Calu3 (cell line): ENCODE measurements at regions not wholly inside any gene's neighbourhood (a gene's known extent, or its start where the extent isn't known, plus 50 kb on each side); places are given as distances from the start of the nearest gene placed in this dataset.

ENCODE experiments used
- BruUV-seq: library from RNA; stranded (reverse); fragments of 400-500 nt; replicated peaks from 2 replicates; lab custom pipeline; 2021; lab: Mats Ljungman, UMichigan
- CTCF ChIA-PET: fragments of 300-600 bp; sonication (Branson Sonifier 250); formaldehyde crosslinking; loops from one replicate; lab custom pipeline; 2022; ENCODE audit warnings: antibody characterized with exemption; lab: Charles Lee
- DNase-seq: peaks from one replicate; pipeline ENCODE4 v3.0.0; 2022
- H3K27ac Mint-ChIP-seq: one replicate; pipeline ENCODE4 v1.8.0; 2022; ENCODE audit warnings: mixed read lengths; ENCODE audit not compliant: unreplicated experiment
- H3K27me3 Mint-ChIP-seq: one replicate; pipeline ENCODE4 v1.8.0; 2022; ENCODE audit warnings: mixed read lengths; ENCODE audit not compliant: unreplicated experiment
- H3K36me3 Mint-ChIP-seq: one replicate; pipeline ENCODE4 v1.8.0; 2022; ENCODE audit warnings: mild to moderate bottlenecking, moderate library complexity, mixed read lengths; ENCODE audit not compliant: insufficient read depth, unreplicated experiment
- H3K4me1 Mint-ChIP-seq: one replicate; pipeline ENCODE4 v1.8.0; 2022; ENCODE audit warnings: mild to moderate bottlenecking, low read depth, mixed read lengths; ENCODE audit not compliant: unreplicated experiment
- H3K4me3 Mint-ChIP-seq: one replicate; pipeline ENCODE4 v1.8.0; 2022; ENCODE audit warnings: mild to moderate bottlenecking, low read depth, moderate library complexity, mixed read lengths; ENCODE audit not compliant: unreplicated experiment
- H3K9me3 Mint-ChIP-seq: one replicate; pipeline ENCODE4 v1.8.0; 2022; ENCODE audit warnings: low read depth, mixed read lengths; ENCODE audit not compliant: unreplicated experiment
- intact Hi-C: fragments of 100-400 bp; cut with micrococcal nuclease; formaldehyde crosslinking; loops from one replicate; pipeline ENCODE4 v1.10.0; 2022; ENCODE audit not compliant: unreplicated experiment
- TF ChIP-seq, protein P1 (sequence below): fragments of 200-600 bp; IDR thresholded peaks from one replicate; pipeline ENCODE4 v1.8.0; 2022; ENCODE audit warnings: antibody characterized with exemption; ENCODE audit not compliant: unreplicated experiment

DNA sequence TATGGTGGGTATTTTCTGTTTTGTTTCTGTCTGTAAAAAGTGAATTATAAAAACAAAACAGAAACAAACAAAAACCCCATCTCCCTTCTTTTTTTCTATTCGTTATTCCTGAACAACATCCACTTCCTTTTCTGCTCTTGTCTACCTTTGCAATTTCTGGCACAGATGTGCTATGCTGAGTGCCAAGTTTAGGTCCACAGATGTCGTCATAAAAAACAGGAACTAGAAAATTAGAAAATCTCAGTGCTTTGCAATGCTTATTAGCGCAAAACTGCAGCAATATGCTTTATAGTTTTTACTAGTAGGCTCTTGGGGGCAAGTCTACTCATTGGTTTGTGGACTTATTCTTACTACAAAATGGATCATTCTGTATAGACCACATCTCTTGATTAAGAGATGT is 94.2 kb upstream of the PRKCQ start:
- Mint-ChIP-seq H3K36me3 (no peaks in the 10 kb centered on the region), H3K27ac (no peak overlapping the region), H3K9me3 (no peaks in the 10 kb centered on the region), H3K4me1 (peaks cover 10% of the 10 kb centered on the region), H3K27me3 (no peaks in the 10 kb centered on the region), H3K4me3 (no peak overlapping the region)
- intact Hi-C loops: no loop called here
- no TSS peak for BruUV-seq
- no peak for DNase-seq
- CTCF ChIA-PET: no interaction called here
- TF ChIP-seq, protein P1, sequence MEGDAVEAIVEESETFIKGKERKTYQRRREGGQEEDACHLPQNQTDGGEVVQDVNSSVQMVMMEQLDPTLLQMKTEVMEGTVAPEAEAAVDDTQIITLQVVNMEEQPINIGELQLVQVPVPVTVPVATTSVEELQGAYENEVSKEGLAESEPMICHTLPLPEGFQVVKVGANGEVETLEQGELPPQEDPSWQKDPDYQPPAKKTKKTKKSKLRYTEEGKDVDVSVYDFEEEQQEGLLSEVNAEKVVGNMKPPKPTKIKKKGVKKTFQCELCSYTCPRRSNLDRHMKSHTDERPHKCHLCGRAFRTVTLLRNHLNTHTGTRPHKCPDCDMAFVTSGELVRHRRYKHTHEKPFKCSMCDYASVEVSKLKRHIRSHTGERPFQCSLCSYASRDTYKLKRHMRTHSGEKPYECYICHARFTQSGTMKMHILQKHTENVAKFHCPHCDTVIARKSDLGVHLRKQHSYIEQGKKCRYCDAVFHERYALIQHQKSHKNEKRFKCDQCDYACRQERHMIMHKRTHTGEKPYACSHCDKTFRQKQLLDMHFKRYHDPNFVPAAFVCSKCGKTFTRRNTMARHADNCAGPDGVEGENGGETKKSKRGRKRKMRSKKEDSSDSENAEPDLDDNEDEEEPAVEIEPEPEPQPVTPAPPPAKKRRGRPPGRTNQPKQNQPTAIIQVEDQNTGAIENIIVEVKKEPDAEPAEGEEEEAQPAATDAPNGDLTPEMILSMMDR: no peak

DNA sequence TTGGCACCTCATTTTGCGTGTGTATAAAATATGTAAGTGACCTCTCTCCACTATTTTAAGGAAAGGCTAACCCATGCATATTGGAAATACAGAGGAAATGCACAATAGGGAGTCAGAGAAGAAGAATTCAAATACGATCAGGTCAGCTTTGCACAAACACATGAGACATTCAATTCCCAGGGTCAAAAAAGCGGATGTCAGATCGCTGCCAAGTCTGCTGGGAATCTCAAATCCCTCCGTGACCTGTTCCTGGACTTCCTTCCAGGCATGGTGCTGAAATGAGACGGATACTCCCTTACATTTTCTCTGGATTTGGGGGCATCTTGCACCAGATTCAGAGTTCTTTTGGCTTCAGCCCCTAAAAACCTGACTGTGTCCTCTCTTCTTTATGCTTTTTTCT is 91.9 kb upstream of the PRKCQ start:
- intact Hi-C loops: no loop called here
- Mint-ChIP-seq H3K27me3 (no peaks in the 10 kb centered on the region), H3K9me3 (no peaks in the 10 kb centered on the region), H3K36me3 (no peaks in the 10 kb centered on the region), H3K27ac (no peak overlapping the region), H3K4me1 (no peaks in the 10 kb centered on the region), H3K4me3 (no peak overlapping the region)
- BruUV-seq: no TSS peak
- no peak for DNase-seq
- TF ChIP-seq, protein P1: no peak
- CTCF ChIA-PET: interaction anchor here (0.6 kb wide), 1 partner anchor 76 kb away, joined by 4 read pairs; no protein-coding TSS in a partner anchor

DNA sequence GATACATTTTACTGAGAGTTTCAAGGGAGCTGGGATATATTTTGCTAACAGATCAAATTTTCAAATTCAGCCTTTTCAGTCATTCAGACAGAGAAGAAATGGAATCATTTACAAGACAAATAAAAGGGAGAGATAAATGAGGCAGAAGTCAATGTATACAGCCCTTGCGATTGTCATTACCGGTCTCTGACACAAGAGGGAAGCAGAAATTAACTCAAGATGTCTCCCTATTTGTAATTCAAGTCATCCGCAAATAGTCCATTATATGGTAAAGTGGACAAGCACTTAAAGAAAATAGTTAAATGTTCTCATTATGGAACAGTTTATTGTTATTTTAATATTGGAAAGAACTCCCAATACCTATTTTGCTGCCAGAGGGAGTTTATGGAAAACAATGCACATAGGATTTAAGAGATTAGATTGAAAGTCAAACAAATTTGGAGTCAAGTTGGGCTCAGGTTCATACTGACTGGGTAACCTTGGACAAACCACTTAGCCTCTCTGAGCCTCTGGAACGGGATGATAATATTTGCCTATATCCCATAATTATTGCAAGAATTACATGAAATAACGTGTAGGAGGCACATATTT is 89.3 kb upstream of the PRKCQ start:
- peak; percentile 37 for DNase-seq
- Mint-ChIP-seq H3K27ac (no peak overlapping the region), H3K36me3 (no peaks in the 10 kb centered on the region), H3K9me3 (no peaks in the 10 kb centered on the region), H3K4me1 (no peaks in the 10 kb centered on the region), H3K27me3 (peaks cover 17% of the 10 kb centered on the region), H3K4me3 (no peak overlapping the region)
- no TSS peak for BruUV-seq
- CTCF ChIA-PET: no interaction called here
- TF ChIP-seq, protein P1: peak; percentile 70
- intact Hi-C loops: loop anchor here (1.0 to 5.0 kb wide), 4 partner anchors 252 to 748 kb away; no protein-coding TSS in a partner anchor

DNA sequence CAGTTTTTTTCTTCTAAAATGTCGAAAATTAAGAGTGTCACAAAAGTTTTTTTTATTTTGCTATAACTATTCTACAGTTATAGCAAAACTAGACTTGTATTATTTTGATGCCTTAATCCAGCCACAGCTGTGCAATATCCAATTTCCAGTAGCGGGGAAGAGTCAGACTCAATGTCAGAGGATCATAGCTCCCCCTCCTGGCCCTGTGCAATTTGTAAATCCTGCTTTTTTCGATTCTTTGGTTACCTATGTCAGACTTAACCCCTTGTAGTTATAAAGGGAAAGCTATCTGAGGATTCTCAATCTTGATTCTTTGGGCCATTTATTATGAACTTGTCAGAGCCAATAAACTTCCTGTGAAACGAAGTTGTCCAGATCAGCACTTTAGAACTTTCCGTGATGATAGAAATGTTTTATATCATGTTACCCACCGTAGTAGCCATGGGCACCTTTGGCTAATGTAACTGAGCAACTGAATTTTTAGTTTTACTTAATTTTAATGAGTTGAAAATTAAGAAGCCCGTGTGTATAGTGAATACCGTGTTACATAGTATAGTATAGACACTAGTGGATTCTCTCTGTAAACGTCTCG is 87.7 kb upstream of the PRKCQ start:
- TF ChIP-seq, protein P1: peak; percentile 48
- intact Hi-C loops: loop anchor here (1.0 to 5.0 kb wide), 3 partner anchors 222 to 310 kb away; no protein-coding TSS in a partner anchor
- BruUV-seq: no TSS peak
- Mint-ChIP-seq H3K36me3 (no peaks in the 10 kb centered on the region), H3K27ac (no peak overlapping the region), H3K27me3 (peaks cover 17% of the 10 kb centered on the region), H3K9me3 (no peaks in the 10 kb centered on the region), H3K4me1 (no peaks in the 10 kb centered on the region), H3K4me3 (no peak overlapping the region)
- CTCF ChIA-PET: interaction anchor here (0.7 to 1.1 kb wide), 3 partner anchors 8 to 549 kb away, joined by 3 to 4 read pairs (median 3); no protein-coding TSS in a partner anchor
- DNase-seq: peak; percentile 53
